ENCODE measurements at regions not wholly inside any gene's neighbourhood (a gene's known extent, or its start where the extent isn't known, plus 50 kb on each side); places are given as distances from the start of the nearest gene placed in this dataset.

DNA sequence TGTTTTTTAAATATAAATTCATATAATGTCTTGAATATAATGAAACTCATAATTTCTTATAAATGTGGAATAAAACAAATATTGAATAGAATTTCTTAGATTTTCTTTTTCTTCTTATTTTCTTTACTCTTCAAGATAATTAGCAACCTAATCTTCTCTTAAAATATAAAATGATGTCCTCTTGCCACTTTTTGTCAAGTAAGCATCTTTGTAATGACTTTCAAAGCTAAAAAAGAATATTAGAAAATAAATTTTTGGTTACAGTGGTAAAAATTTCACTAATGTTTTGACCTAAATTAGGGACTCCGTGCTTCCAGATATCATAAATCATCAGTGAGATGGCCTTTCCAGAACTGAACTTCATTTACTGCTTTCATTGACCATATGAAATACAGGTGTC lies 846.4 kb downstream of the FRK start:
- POLR2A ChIA-PET, result no interaction called here
- no peak overlapping the region for H3K27ac Mint-ChIP-seq
- CTCF ChIA-PET, result no interaction called here
- peaks cover 22% of the 10 kb centered on the region for H3K9me3 Mint-ChIP-seq
- no peaks in the 10 kb centered on the region for H3K4me1 Mint-ChIP-seq
- TF ChIP-seq, protein P1, sequence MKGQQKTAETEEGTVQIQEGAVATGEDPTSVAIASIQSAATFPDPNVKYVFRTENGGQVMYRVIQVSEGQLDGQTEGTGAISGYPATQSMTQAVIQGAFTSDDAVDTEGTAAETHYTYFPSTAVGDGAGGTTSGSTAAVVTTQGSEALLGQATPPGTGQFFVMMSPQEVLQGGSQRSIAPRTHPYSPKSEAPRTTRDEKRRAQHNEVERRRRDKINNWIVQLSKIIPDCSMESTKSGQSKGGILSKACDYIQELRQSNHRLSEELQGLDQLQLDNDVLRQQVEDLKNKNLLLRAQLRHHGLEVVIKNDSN (CRISPR knock-in tag; IDR thresholded peaks at IDR 0.05), result no peak
- TF ChIP-seq ATF1 (CRISPR knock-in tag; IDR thresholded peaks at IDR 0.05), result no peak
- TF ChIP-seq, protein P2, sequence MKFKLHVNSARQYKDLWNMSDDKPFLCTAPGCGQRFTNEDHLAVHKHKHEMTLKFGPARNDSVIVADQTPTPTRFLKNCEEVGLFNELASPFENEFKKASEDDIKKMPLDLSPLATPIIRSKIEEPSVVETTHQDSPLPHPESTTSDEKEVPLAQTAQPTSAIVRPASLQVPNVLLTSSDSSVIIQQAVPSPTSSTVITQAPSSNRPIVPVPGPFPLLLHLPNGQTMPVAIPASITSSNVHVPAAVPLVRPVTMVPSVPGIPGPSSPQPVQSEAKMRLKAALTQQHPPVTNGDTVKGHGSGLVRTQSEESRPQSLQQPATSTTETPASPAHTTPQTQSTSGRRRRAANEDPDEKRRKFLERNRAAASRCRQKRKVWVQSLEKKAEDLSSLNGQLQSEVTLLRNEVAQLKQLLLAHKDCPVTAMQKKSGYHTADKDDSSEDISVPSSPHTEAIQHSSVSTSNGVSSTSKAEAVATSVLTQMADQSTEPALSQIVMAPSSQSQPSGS (CRISPR knock-in tag; IDR thresholded peaks at IDR 0.05; ENCODE audit: borderline replicate concordance, low read depth), result no peak
- TF ChIP-seq, protein P3, sequence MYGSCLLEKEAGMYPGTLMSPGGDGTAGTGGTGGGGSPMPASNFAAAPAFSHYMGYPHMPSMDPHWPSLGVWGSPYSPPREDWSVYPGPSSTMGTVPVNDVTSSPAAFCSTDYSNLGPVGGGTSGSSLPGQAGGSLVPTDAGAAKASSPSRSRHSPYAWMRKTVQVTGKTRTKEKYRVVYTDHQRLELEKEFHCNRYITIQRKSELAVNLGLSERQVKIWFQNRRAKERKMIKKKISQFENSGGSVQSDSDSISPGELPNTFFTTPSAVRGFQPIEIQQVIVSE (CRISPR knock-in tag; IDR thresholded peaks at IDR 0.05; ENCODE audit: borderline replicate concordance), result no peak
- TF ChIP-seq, protein P4, sequence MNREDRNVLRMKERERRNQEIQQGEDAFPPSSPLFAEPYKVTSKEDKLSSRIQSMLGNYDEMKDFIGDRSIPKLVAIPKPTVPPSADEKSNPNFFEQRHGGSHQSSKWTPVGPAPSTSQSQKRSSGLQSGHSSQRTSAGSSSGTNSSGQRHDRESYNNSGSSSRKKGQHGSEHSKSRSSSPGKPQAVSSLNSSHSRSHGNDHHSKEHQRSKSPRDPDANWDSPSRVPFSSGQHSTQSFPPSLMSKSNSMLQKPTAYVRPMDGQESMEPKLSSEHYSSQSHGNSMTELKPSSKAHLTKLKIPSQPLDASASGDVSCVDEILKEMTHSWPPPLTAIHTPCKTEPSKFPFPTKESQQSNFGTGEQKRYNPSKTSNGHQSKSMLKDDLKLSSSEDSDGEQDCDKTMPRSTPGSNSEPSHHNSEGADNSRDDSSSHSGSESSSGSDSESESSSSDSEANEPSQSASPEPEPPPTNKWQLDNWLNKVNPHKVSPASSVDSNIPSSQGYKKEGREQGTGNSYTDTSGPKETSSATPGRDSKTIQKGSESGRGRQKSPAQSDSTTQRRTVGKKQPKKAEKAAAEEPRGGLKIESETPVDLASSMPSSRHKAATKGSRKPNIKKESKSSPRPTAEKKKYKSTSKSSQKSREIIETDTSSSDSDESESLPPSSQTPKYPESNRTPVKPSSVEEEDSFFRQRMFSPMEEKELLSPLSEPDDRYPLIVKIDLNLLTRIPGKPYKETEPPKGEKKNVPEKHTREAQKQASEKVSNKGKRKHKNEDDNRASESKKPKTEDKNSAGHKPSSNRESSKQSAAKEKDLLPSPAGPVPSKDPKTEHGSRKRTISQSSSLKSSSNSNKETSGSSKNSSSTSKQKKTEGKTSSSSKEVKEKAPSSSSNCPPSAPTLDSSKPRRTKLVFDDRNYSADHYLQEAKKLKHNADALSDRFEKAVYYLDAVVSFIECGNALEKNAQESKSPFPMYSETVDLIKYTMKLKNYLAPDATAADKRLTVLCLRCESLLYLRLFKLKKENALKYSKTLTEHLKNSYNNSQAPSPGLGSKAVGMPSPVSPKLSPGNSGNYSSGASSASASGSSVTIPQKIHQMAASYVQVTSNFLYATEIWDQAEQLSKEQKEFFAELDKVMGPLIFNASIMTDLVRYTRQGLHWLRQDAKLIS (CRISPR knock-in tag; IDR thresholded peaks at IDR 0.05; ENCODE audit: borderline replicate concordance), result no peak
- TF ChIP-seq CBFB (CRISPR knock-in tag; IDR thresholded peaks at IDR 0.05; ENCODE audit: low read depth), result no peak
- no peak for TF ChIP-seq NFYB (CRISPR knock-in tag; conservative IDR thresholded peaks at IDR 0.05; ENCODE audit: low read depth)
- TF ChIP-seq, protein P5, sequence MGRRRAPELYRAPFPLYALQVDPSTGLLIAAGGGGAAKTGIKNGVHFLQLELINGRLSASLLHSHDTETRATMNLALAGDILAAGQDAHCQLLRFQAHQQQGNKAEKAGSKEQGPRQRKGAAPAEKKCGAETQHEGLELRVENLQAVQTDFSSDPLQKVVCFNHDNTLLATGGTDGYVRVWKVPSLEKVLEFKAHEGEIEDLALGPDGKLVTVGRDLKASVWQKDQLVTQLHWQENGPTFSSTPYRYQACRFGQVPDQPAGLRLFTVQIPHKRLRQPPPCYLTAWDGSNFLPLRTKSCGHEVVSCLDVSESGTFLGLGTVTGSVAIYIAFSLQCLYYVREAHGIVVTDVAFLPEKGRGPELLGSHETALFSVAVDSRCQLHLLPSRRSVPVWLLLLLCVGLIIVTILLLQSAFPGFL (CRISPR knock-in tag; IDR thresholded peaks at IDR 0.05; ENCODE audit: borderline replicate concordance), result no peak
- TF ChIP-seq ZBTB21 (CRISPR knock-in tag; IDR thresholded peaks at IDR 0.05; ENCODE audit: borderline replicate concordance), result no peak
- TF ChIP-seq GTF2I (CRISPR knock-in tag; conservative IDR thresholded peaks at IDR 0.05), result no peak
- no peak overlapping the region for H3K4me3 Mint-ChIP-seq
- ATAC-seq (no peak), DNase-seq (ENCODE audit: low spot score) (no peak)
- H3K36me3 Mint-ChIP-seq, result peaks cover 16% of the 10 kb centered on the region
- peaks cover 59% of the 10 kb centered on the region for H3K27me3 Mint-ChIP-seq (ENCODE audit: low read depth)

DNA sequence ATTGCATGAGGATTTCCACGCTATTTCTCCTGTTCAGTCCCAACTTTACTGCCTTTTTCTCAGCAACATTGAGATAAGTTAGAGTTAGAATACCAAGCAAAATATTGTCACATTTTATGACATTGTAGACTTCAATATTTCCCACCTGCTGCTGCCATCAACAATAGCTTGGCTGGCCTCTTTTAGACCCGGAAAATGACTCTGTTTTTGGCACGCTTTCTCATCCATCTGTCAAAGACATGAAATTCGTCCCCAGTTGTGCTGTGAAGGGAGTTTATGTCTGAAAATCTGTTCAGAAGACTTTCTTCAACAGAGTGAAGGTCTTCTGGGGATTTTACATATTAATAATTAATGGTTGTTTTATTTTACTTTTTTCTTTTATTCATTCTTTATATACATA lies 857.3 kb downstream of the FRK start:
- H3K27me3 Mint-ChIP-seq (ENCODE audit: low read depth), result no peaks in the 10 kb centered on the region
- DNase-seq (ENCODE audit: low spot score) (no peak), ATAC-seq (no peak)
- H3K4me1 Mint-ChIP-seq, result no peaks in the 10 kb centered on the region
- peaks cover 21% of the 10 kb centered on the region for H3K9me3 Mint-ChIP-seq
- POLR2A ChIA-PET, result interaction anchor here (0.5 kb wide), 1 partner anchor 428 kb away, joined by 3 read pairs; no protein-coding TSS in a partner anchor
- CTCF ChIA-PET, result no interaction called here
- no peak overlapping the region for H3K27ac Mint-ChIP-seq
- no peak overlapping the region for H3K4me3 Mint-ChIP-seq
- H3K36me3 Mint-ChIP-seq, result peaks cover 9% of the 10 kb centered on the region
- no peak for TF ChIP-seq NR1H2 (CRISPR knock-in tag; IDR thresholded peaks at IDR 0.05)
- TF ChIP-seq CREM (CRISPR knock-in tag; IDR thresholded peaks at IDR 0.05), result no peak
- TF ChIP-seq ZNF416 (CRISPR knock-in tag; IDR thresholded peaks at IDR 0.05), result no peak
- no peak for TF ChIP-seq NFYB (CRISPR knock-in tag; conservative IDR thresholded peaks at IDR 0.05; ENCODE audit: low read depth)

DNA sequence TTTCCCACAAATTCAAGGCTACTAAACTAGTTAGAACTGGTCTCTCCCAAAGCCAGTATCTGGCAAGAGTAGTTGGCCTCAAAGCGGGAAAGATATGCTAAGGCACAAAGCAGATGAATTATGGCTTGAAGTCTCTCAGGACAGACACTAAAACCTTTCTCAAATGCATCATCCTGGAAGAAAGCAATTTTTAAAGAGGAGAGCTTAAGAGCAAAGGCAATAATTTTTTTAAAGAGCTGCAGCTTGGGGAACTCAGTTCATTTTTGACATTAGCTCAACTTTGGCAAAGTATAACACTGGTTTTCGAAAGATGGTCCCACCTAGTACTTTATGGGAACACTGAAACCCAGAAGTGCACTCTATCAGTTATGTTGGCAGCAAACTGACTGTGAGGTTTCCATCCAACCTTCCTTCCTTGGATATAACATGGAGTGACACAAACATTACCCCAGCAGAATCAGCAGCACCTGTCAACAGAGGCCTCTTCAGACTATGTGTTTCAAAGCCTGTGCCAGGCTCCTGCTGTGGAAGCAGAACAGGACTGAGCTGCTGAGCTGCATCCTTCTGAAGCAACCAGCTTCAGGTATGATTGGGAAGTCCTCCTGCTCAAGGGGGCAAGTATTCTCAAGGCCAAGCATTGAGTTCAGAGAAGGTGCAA lies 852.3 kb upstream of the HS3ST5 start:
- no peak overlapping the region for H3K4me3 Mint-ChIP-seq
- ChIA-PET POLR2A (no interaction called here), CTCF (interaction anchor here (0.7 kb wide), 1 partner anchor 350 kb away, joined by 3 read pairs; no protein-coding TSS in a partner anchor)
- H3K27ac Mint-ChIP-seq, result no peak overlapping the region
- no peak for DNase-seq (ENCODE audit: low spot score)
- ATAC-seq, result no peak
- peaks cover 20% of the 10 kb centered on the region for H3K36me3 Mint-ChIP-seq
- H3K4me1 Mint-ChIP-seq, result no peaks in the 10 kb centered on the region
- H3K27me3 Mint-ChIP-seq (ENCODE audit: low read depth), result no peaks in the 10 kb centered on the region; the same call in 1 of the 2 replicates
- peaks cover 32% of the 10 kb centered on the region for H3K9me3 Mint-ChIP-seq
- TF ChIP-seq, protein P2 (CRISPR knock-in tag; IDR thresholded peaks at IDR 0.05; ENCODE audit: borderline replicate concordance, low read depth), result no peak
- TF ChIP-seq, protein P6, sequence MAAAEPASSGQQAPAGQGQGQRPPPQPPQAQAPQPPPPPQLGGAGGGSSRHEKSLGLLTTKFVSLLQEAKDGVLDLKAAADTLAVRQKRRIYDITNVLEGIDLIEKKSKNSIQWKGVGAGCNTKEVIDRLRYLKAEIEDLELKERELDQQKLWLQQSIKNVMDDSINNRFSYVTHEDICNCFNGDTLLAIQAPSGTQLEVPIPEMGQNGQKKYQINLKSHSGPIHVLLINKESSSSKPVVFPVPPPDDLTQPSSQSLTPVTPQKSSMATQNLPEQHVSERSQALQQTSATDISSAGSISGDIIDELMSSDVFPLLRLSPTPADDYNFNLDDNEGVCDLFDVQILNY (CRISPR knock-in tag; IDR thresholded peaks at IDR 0.05), result no peak
- TF ChIP-seq, protein P7, sequence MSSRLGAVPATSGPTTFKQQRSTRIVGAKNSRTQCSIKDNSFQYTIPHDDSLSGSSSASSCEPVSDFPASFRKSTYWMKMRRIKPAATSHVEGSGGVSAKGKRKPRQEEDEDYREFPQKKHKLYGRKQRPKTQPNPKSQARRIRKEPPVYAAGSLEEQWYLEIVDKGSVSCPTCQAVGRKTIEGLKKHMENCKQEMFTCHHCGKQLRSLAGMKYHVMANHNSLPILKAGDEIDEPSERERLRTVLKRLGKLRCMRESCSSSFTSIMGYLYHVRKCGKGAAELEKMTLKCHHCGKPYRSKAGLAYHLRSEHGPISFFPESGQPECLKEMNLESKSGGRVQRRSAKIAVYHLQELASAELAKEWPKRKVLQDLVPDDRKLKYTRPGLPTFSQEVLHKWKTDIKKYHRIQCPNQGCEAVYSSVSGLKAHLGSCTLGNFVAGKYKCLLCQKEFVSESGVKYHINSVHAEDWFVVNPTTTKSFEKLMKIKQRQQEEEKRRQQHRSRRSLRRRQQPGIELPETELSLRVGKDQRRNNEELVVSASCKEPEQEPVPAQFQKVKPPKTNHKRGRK (CRISPR knock-in tag; IDR thresholded peaks at IDR 0.05; ENCODE audit: borderline replicate concordance), result no peak
- TF ChIP-seq ZNF219 (CRISPR knock-in tag; IDR thresholded peaks at IDR 0.05; ENCODE audit: borderline replicate concordance) (no peak), NFYB (CRISPR knock-in tag; conservative IDR thresholded peaks at IDR 0.05; ENCODE audit: low read depth) (no peak)
- TF ChIP-seq, protein P1 (CRISPR knock-in tag; IDR thresholded peaks at IDR 0.05), result no peak
